ENCODE measurements at regions not wholly inside any gene's neighbourhood (a gene's known extent, or its start where the extent isn't known, plus 50 kb on each side); places are given as distances from the start of the nearest gene placed in this dataset.
"Not testable (repeated sequence)": the region's sequence is repeated elsewhere in the genome, so short reads cannot be mapped to it uniquely, and the experiment has no call there.

DNA sequence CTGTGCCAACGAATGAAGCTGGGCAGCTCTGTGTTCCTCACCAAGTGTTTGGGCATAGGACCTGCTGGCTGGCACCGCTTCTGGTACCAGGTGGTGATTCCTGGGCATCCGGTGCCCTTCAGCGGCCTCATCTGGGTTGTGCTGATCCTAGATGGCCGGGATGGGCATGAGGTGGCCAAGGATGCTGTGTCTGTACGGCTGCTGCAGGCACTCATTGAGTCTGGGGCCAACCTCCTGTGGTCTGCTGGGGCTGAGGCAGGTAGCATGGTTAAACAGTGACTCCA, 96.1 kb upstream of the PLEKHM1 start:
- not testable (repeated sequence) for DNase-seq (ENCODE audit: low spot score)

- DNase-seq (ENCODE audit: low spot score): peak; percentile 66
These were observed 102.0 kb upstream of the PLEKHM1 start for GRCh38 chr17:45592433-45592923.

GRCh38 chr17:45596347-45596746, 105.8 kb upstream of the PLEKHM1 start:
- not testable (repeated sequence) for DNase-seq (ENCODE audit: low spot score)

DNA sequence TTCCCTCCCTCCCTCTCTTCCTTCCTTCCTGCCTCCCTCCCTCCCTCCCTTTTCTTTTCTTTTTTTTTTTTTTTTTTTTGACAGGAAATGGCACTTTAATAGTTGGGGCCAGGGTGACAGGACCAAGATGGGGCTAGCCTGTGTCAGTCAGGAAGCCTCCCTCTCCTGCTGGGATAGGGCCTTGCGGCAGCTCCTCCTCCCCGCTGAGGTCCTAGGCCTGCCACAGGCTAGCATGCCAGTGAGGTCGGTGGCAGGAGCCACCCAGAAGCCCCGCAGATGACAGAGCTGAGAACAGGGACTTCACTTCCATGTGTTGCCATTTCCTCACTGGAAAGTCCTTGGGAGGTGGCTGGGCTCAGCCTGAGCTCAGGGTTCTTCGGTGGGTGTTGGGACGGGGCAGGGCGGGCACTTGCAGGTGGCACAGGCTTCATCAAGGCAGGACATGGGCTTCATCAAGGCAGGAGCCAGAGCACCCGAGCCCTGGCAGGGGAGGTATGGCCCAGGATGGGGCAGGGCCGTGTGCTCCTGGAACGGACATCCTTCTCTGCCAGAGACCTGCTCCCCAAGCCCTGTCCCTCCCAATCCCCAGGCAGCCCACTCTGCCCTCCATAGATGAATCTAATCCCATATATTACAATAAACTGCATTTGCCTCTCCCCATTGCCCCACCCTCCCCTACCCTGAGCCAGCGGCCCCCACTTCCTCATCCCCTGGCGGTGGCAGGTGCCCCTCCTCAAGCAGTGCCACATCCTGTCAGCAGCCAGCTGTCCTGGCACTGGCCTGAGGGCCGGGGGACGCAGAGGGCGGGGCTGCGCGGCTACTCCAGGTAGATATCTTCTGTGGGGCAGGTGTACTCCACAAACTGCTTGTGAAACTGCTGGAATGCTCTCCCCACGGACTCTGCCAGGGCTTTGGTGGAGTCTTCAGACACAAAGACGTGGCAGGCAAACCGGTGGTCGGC, 109.8 kb upstream of the PLEKHM1 start:
- DNase-seq (ENCODE audit: low spot score): not testable (repeated sequence)

DNA sequence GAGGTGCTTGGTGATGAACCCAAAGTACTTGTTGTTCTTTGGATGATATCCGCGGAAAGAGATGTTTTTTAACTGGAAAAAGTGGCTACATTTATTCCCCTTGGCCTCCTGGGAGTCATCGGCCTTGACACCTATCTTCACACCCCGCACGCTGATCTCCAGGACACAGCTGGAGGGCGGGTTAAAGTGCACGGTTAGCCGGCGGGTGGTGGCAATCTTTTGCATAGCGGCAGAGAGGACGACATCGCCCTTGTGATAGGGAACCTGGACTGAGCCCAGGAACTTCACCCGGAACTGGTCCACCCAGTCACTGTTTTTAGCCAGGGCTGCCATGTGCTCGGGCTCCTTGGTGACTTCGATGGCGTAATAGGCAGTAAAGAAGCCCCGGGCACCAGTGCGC, 110.5 kb upstream of the PLEKHM1 start:
- not testable (repeated sequence) for DNase-seq (ENCODE audit: low spot score)

GRCh38 chr17:45601605-45602539, 111.4 kb upstream of the PLEKHM1 start:
- not testable (repeated sequence) for DNase-seq (ENCODE audit: low spot score)

DNA sequence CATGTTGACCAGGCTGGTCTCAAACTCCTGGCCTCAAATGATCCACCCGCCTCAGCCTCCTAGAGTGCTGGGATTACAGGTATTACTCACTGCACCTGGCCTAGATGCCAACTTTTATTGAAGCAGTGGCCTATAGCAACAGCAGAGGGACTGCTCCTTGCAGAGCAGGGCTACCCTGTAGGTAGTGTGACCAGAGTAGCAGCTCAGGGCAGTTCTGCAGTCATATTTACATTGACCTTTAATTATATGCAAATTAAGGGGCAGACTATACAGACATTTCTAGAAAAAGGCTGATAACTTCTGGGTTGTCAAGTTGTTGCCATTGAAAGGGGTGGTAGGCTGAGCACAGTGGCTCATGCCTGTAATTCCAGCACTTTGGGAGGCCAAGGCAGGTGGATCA, 115.2 kb upstream of the PLEKHM1 start:
- not testable (repeated sequence) for DNase-seq (ENCODE audit: low spot score)

DNA sequence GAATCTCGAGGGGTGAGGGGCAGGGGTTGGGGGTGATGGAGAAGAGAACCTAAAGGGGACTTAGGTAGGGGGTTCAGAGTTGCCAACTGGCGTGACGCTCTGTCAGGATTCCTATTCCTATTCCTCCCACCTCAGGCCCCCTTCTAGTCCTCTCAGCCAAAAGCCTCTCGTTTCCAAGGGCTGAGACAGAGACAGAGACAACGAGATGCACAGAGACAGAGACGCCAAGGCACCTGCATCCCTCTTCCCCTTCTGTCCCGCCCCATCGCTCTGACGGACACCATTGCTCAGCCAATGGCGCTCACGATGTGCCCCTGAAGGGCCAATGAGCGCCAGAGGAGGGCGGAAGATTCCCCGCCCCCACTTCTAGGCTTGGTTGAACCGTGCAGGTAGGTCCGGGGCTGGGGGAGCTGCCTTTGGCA, 129.5 kb upstream of the PLEKHM1 start:
- DNase-seq (ENCODE audit: low spot score): peak; percentile 65

- peak; percentile 60 for DNase-seq (ENCODE audit: low spot score)
These were observed 129.9 kb upstream of the PLEKHM1 start for GRCh38 chr17:45620468-45620867.

GRCh38 chr17:45621087-45621486, 130.6 kb upstream of the PLEKHM1 start:
- DNase-seq (ENCODE audit: low spot score): not testable (repeated sequence)

- DNase-seq (ENCODE audit: low spot score): not testable (repeated sequence)
These were observed 131.8 kb upstream of the PLEKHM1 start for GRCh38 chr17:45622295-45622694.

DNA sequence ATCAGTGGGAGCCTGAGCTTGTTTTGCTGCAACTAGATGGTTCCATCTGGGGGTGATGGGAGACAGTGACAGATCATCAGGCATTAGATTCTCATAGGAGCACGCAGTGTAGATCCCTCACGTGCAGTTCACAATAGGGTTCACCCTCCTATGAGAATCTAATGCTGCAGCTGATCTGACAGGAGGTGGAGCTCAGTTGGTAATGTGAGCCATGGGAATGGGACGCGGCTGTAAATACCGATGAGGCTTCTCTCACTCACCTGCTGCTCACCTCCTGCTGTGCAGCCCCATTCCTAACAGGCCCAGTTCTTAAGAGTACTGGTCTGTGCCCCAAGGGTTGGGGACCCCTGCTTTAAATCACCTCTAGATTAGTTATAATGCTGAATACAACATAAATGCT, 137.5 kb upstream of the PLEKHM1 start:
- DNase-seq (ENCODE audit: low spot score): no peak

- no peak for DNase-seq (ENCODE audit: low spot score)
These were observed 141.4 kb upstream of the PLEKHM1 start for GRCh38 chr17:45631941-45632340.

GRCh38 chr17:45639297-45639849, 144.7 kb upstream of the CRHR1 start:
- no peak for DNase-seq (ENCODE audit: low spot score)

- peak; percentile 86 for DNase-seq (ENCODE audit: low spot score)
These were observed 143.8 kb upstream of the CRHR1 start for GRCh38 chr17:45640141-45640850.

DNA sequence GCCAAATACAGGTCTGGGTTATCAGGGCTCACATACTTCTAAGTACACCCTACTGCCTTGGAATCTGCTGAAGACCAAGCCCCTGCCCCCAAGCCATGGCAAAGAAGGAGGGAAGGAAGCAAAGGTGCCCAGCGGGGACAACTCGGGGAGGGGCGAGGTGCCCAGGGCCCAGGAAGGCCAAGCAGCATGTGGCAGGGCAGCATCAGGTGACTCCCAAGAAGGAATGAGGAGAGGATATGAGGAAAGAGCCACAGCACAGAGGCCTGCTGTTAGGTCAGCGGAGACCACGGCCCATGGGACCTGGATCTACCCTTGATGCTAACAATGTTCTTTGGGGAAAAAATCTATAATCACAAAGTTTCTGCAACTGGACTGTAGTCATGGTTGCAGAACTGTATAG, 142.6 kb upstream of the CRHR1 start:
- DNase-seq (ENCODE audit: low spot score): no peak

DNA sequence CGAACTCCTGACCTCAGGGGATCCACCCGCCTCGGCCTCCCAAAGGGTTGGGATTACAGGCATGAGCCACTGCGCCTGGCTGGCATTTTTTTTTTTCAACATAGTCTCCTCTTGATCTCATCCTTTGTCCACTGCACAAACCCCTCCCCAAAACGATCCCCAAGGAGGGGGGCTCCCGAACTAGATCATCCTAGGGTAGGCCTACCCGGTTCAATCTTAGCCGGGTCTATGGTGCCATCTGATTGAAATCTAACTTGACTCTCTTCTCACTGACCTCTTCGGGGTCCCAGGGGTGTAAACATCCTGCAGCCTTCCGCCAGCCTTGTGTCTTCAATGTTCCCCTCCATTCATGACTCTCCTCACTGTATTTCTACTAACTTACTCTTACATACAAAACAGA, 140.5 kb upstream of the CRHR1 start:
- DNase-seq (ENCODE audit: low spot score): no peak

GRCh38 chr17:45644637-45645036, 139.5 kb upstream of the CRHR1 start:
- DNase-seq (ENCODE audit: low spot score): not testable (repeated sequence)

- peak; percentile 78 for DNase-seq (ENCODE audit: low spot score)
These were observed 138.8 kb upstream of the CRHR1 start for GRCh38 chr17:45645330-45645729.

DNA sequence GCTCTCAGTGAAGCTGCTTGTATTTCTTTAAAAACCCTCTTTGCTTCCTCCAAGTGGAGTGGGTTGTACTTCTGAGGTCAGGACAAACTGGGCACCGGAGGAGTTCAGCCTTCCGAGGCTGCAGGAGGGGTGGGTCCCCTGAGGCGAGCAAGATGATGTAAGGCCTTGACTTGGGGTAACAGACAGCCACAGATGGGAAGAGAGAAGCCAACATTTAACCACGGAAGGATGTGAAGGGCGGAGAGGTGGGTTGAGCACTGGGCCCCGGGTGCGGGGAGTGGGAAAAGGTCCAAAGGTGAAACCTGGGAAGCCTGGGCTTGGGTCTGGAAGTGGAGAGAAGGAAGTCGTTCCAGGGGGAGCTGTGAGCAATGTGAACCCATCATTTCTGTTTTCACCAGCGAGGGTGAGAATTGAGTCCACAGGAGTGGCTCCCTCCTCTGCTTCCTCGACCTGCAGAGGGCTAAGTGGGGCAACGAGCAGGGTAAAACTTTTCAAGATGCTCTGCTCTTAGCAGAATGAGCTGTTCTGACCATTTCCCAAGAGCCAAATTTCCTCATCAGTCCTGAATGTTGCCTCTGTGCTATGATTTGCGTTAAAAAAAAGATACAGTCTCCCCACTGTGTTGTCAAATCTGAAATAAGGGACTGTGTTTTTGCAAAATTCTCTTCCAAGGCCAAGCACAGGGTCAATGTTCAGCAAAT, 137.7 kb upstream of the CRHR1 start:
- peak; percentile 64 for DNase-seq (ENCODE audit: low spot score)

DNA sequence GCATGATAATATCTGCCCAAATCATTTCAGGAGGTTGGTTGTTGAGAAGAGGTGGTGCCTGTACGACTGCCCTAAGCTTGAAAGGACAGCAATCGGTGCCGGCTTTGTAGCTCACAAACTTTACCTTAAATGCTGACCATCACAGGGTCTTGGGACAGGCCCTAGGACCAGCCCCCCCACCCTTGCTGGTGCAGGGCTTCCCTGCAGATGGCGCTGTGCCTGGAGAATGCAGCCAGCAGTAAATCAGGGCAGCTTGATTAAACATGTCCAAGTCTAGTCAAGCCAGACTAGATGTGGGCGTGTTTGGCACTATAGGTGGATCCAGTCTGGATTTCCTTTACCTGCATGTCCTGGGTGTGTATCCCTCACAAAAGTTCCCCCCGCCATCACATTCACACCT, 135.5 kb upstream of the CRHR1 start:
- DNase-seq (ENCODE audit: low spot score): no peak
